ENCODE measurements at regions not wholly inside any gene's neighbourhood (a gene's known extent, or its start where the extent isn't known, plus 50 kb on each side); places are given as distances from the start of the nearest gene placed in this dataset.

DNA sequence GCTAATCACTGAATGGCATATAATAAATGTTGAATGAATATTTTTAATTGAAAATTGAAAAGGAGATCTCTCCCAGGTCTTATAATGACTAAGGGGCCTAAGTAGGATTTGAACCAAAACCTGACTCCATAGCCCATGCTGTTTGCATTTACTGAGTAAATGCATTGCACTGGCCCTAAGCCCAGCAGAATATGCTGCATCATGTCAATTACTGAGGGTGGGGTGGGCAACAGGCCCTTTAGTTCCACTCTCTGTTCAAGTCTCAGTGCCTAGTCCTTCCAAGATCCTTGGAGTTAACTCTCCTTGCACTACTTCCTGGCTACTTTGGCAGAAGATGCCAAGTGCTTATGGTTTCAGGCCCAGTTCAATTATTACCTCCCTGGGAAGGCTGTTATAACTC lies 203.8 kb upstream of the DAB1 start:
- TF ChIP-seq, protein P1, sequence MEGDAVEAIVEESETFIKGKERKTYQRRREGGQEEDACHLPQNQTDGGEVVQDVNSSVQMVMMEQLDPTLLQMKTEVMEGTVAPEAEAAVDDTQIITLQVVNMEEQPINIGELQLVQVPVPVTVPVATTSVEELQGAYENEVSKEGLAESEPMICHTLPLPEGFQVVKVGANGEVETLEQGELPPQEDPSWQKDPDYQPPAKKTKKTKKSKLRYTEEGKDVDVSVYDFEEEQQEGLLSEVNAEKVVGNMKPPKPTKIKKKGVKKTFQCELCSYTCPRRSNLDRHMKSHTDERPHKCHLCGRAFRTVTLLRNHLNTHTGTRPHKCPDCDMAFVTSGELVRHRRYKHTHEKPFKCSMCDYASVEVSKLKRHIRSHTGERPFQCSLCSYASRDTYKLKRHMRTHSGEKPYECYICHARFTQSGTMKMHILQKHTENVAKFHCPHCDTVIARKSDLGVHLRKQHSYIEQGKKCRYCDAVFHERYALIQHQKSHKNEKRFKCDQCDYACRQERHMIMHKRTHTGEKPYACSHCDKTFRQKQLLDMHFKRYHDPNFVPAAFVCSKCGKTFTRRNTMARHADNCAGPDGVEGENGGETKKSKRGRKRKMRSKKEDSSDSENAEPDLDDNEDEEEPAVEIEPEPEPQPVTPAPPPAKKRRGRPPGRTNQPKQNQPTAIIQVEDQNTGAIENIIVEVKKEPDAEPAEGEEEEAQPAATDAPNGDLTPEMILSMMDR (IDR thresholded peaks at IDR 0.05; ENCODE audit: borderline replicate concordance, extremely low read depth, low read length, poor library complexity, severe bottlenecking) = no peak
- TF ChIP-seq EZH2 (IDR thresholded peaks at IDR 0.05; ENCODE audit: borderline replicate concordance, low read depth, low read length, severe bottlenecking) = no peak

Data from DND-41 (cell line).